H9 (cell line): ENCODE measurements at regions not wholly inside any gene's neighbourhood (a gene's known extent, or its start where the extent isn't known, plus 50 kb on each side); places are given as distances from the start of the nearest gene placed in this dataset.

Experiments
- DNase-seq: peaks from one replicate; pipeline ENCODE4 v3.0.0-alpha.2; 2017
- H2AFZ ChIP-seq: one replicate; pipeline ENCODE4 v1.6.1; 2013; ENCODE audit warnings: mild to moderate bottlenecking, low read length, control low read depth, moderate library complexity
- H2AK5ac ChIP-seq: 2 replicates; pipeline ENCODE4 v1.6.1; 2013; ENCODE audit warnings: low read length, control low read depth, mixed read lengths; ENCODE audit not compliant: insufficient read length
- H2BK120ac ChIP-seq: one replicate; pipeline ENCODE4 v1.6.1; 2013; ENCODE audit warnings: low read depth, mild to moderate bottlenecking, low read length, control low read depth, inconsistent platforms; ENCODE audit not compliant: poor library complexity, severe bottlenecking
- H2BK12ac ChIP-seq: 2 replicates; pipeline ENCODE4 v1.6.1; 2013; ENCODE audit warnings: low read length, control low read depth, mixed read lengths, low read depth; ENCODE audit not compliant: insufficient read length
- H2BK15ac ChIP-seq: 2 replicates; pipeline ENCODE4 v1.6.1; 2013; ENCODE audit warnings: low read depth, low read length, control low read depth
- H2BK20ac ChIP-seq: one replicate; pipeline ENCODE4 v1.6.1; 2013; ENCODE audit warnings: low read depth, mild to moderate bottlenecking, low read length, control low read depth, inconsistent platforms; ENCODE audit not compliant: poor library complexity, severe bottlenecking
- H2BK5ac ChIP-seq: 2 replicates; pipeline ENCODE4 v1.6.1; 2013; ENCODE audit warnings: low read length, control low read depth, mixed read lengths; ENCODE audit not compliant: insufficient read length
- H3K14ac ChIP-seq: 2 replicates; pipeline ENCODE4 v1.6.1; 2013; ENCODE audit warnings: low read length, control low read depth; ENCODE audit not compliant: insufficient read depth
- H3K18ac ChIP-seq: 2 replicates; pipeline ENCODE4 v1.6.1; 2013; ENCODE audit warnings: low read depth, mild to moderate bottlenecking, mixed read lengths, low read length, control low read depth; ENCODE audit not compliant: insufficient read length
- H3K23ac ChIP-seq: 2 replicates; pipeline ENCODE4 v1.6.1; 2013; ENCODE audit warnings: low read length, control low read depth, mixed read lengths, low read depth; ENCODE audit not compliant: insufficient read length
- H3K23me2 ChIP-seq: 2 replicates; pipeline ENCODE4 v1.6.1; 2013; ENCODE audit warnings: low read depth, mild to moderate bottlenecking, mixed read lengths, low read length, control low read depth; ENCODE audit not compliant: insufficient read length, poor library complexity, severe bottlenecking
- H3K27ac ChIP-seq: 2 replicates; pipeline ENCODE4 v1.5.1; 2013; ENCODE audit warnings: low read length, control low read depth, mixed read lengths, low read depth; ENCODE audit not compliant: insufficient read length
- H3K27me3 ChIP-seq: 2 replicates; pipeline ENCODE4 v1.6.1; 2013; ENCODE audit warnings: low read length, control low read depth, inconsistent platforms; ENCODE audit not compliant: insufficient read depth
- H3K4ac ChIP-seq: 2 replicates; pipeline ENCODE4 v1.6.1; 2013; ENCODE audit warnings: low read depth, mild to moderate bottlenecking, control low read depth, inconsistent platforms, low read length, moderate library complexity
- H3K4me1 ChIP-seq: 2 replicates; pipeline ENCODE4 v1.6.1; 2013; ENCODE audit warnings: low read length, control low read depth, inconsistent platforms; ENCODE audit not compliant: insufficient read depth
- H3K4me2 ChIP-seq: 2 replicates; pipeline ENCODE4 v1.6.1; 2013; ENCODE audit warnings: low read length, control low read depth, mixed read lengths; ENCODE audit not compliant: insufficient read length, insufficient read depth
- H3K56ac ChIP-seq: 2 replicates; pipeline ENCODE4 v1.6.1; 2013; ENCODE audit warnings: low read depth, mild to moderate bottlenecking, mixed read lengths, low read length, control low read depth; ENCODE audit not compliant: insufficient read length
- H3K79me1 ChIP-seq: 2 replicates; pipeline ENCODE4 v1.6.1; 2013; ENCODE audit warnings: low read depth, mild to moderate bottlenecking, moderate library complexity, low read length, control low read depth, inconsistent platforms; ENCODE audit not compliant: insufficient read depth, poor library complexity, severe bottlenecking
- H3K79me2 ChIP-seq: 2 replicates; pipeline ENCODE4 v1.6.1; 2013; ENCODE audit warnings: low read length, control low read depth, inconsistent platforms; ENCODE audit not compliant: insufficient read depth
- H3K9ac ChIP-seq: 2 replicates; pipeline ENCODE4 v1.6.1; 2013; ENCODE audit warnings: low read length, control low read depth, mixed read lengths; ENCODE audit not compliant: insufficient read length; ENCODE audit errors: extremely low read depth
- H3K9me3 ChIP-seq: one replicate; pipeline ENCODE4 v1.6.1; 2013; ENCODE audit warnings: low read depth, low read length, inconsistent platforms; ENCODE audit not compliant: control insufficient read depth
- H3T11ph ChIP-seq: one replicate; pipeline ENCODE4 v1.6.1; 2013; ENCODE audit warnings: mild to moderate bottlenecking, low read length, control low read depth, inconsistent platforms
- H4K20me1 ChIP-seq: one replicate; pipeline ENCODE4 v1.6.1; 2013; ENCODE audit not compliant: control insufficient read depth, insufficient read length, insufficient read depth
- H4K5ac ChIP-seq: 2 replicates; pipeline ENCODE4 v1.6.1; 2013; ENCODE audit warnings: low read depth, mild to moderate bottlenecking, mixed read lengths, low read length, control low read depth; ENCODE audit not compliant: insufficient read length
- H4K8ac ChIP-seq: replicated peaks from 2 replicates; pipeline ENCODE4 v1.6.1; 2013; ENCODE audit warnings: low read length, control low read depth, mixed read lengths, low read depth; ENCODE audit not compliant: insufficient read length
- H4K91ac ChIP-seq: 2 replicates; pipeline ENCODE4 v1.6.1; 2013; ENCODE audit warnings: low read depth, mild to moderate bottlenecking, moderate library complexity, mixed read lengths, low read length, control low read depth; ENCODE audit not compliant: insufficient read length
- H3K27ac Mint-ChIP-seq, 3 experiments: 2 replicates in 2 of 3; 3 replicates in 1 of 3; pipeline ENCODE4 v1.8.0; 2020 to 2021; ENCODE audit warnings: mixed read lengths in 3 of 3, mild to moderate bottlenecking in 1 of 3, moderate library complexity in 1 of 3
- H3K27me3 Mint-ChIP-seq: 2 replicates; pipeline ENCODE4 v1.8.0; 2021; ENCODE audit warnings: low read depth, mild to moderate bottlenecking, moderate library complexity, mixed read lengths
- H3K36me3 Mint-ChIP-seq, 3 experiments: 2 replicates in 2 of 3; 3 replicates in 1 of 3; pipeline ENCODE4 v1.8.0; 2020 to 2021; ENCODE audit warnings: low read depth in 3 of 3, mixed read lengths in 3 of 3; ENCODE audit not compliant: insufficient read depth in 1 of 3
- H3K4me1 Mint-ChIP-seq, 2 experiments: 2 replicates each; pipeline ENCODE4 v1.8.0; 2020; ENCODE audit warnings: mixed read lengths in 2 of 2
- H3K4me3 Mint-ChIP-seq, 2 experiments: 2 replicates in 1 of 2; 3 replicates in 1 of 2; pipeline ENCODE4 v1.8.0; 2020 to 2021; ENCODE audit warnings: mild to moderate bottlenecking in 2 of 2, mixed read lengths in 2 of 2, moderate library complexity in 1 of 2
- H3K9me3 Mint-ChIP-seq, 2 experiments: 2 replicates in 1 of 2; 3 replicates in 1 of 2; pipeline ENCODE4 v1.8.0; 2020; ENCODE audit warnings: mild to moderate bottlenecking in 2 of 2, mixed read lengths in 2 of 2, moderate library complexity in 1 of 2
- WGBS: extraction: QIAGEN DNeasy Blood & Tissue Kit; methylation state at CpG from one replicate; pipeline ENCODE4 v1.1.7; 2013; ENCODE audit warnings: missing lambda C conversion rate, low lambda C conversion rate, mixed read lengths; ENCODE audit not compliant: insufficient read length; ENCODE audit errors: extremely low coverage; 5-methylcytosine and 5-hydroxymethylcytosine counted together
- TF ChIP-seq, protein P1 (sequence below): fragments of 200-600 bp; sonication (generic); conservative IDR thresholded peaks from 3 replicates; pipeline ENCODE4 v1.8.0; 2021; ENCODE audit warnings: antibody characterized with exemption, mild to moderate bottlenecking

DNA sequence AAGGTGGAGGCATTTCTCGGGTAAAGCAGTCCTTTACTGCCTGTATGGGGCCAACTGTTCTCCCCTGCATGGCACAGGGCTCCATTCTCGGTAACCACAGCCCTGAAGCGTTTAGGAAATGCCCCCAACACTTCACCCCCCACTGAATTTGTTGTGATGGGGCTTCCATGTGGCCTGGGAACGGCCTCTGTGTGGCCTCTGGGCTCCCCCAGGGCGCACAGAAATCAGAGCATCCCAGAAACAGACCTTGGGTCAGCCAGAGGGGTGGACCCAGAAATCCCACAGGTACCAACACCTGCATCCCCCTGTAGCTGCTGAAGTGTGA lies 153.7 kb upstream of the VSTM2B start:
- DNase-seq, result peak; percentile 15
- Histone ChIP-seq H3K18ac (no peak overlapping the region), H2BK15ac (no peak overlapping the region), H3K27me3 (no peaks in the 10 kb centered on the region), H4K20me1 (no peaks in the 10 kb centered on the region), H3K9me3 (no peaks in the 10 kb centered on the region), H3K14ac (no peak overlapping the region), H2BK20ac (no peak overlapping the region), H4K5ac (no peak overlapping the region), H3K79me1 (no peaks in the 10 kb centered on the region), H3K4me1 (peaks cover 4% of the 10 kb centered on the region; the same call in 1 of the 2 replicates), H4K8ac (no peak overlapping the region), H3K23ac (no peak overlapping the region), H3K9ac (no peak overlapping the region), H3K79me2 (no peaks in the 10 kb centered on the region), H2BK5ac (no peak overlapping the region), H3K23me2 (no peaks in the 10 kb centered on the region), H3K27ac (no peak overlapping the region), H3T11ph (no peak overlapping the region), H2AK5ac (no peak overlapping the region), H4K91ac (no peak overlapping the region), H3K4ac (no peak overlapping the region), H2BK12ac (no peak overlapping the region), H2AFZ (no peak overlapping the region), H3K56ac (no peak overlapping the region), H2BK120ac (no peak overlapping the region), H3K4me2 (no peak overlapping the region)
- Mint-ChIP-seq H3K9me3 (no peaks in the 10 kb centered on the region), H3K27me3 (peaks cover 6% of the 10 kb centered on the region), H3K36me3 (no peaks in the 10 kb centered on the region), H3K27ac (no peak overlapping the region), H3K4me3 (no peak overlapping the region), H3K4me1 (peaks cover 17 to 25% of the 10 kb centered on the region in 2 experiments)
- WGBS, result no CpG with 5 or more reads among the region's 5 CpGs
- TF ChIP-seq, protein P1, sequence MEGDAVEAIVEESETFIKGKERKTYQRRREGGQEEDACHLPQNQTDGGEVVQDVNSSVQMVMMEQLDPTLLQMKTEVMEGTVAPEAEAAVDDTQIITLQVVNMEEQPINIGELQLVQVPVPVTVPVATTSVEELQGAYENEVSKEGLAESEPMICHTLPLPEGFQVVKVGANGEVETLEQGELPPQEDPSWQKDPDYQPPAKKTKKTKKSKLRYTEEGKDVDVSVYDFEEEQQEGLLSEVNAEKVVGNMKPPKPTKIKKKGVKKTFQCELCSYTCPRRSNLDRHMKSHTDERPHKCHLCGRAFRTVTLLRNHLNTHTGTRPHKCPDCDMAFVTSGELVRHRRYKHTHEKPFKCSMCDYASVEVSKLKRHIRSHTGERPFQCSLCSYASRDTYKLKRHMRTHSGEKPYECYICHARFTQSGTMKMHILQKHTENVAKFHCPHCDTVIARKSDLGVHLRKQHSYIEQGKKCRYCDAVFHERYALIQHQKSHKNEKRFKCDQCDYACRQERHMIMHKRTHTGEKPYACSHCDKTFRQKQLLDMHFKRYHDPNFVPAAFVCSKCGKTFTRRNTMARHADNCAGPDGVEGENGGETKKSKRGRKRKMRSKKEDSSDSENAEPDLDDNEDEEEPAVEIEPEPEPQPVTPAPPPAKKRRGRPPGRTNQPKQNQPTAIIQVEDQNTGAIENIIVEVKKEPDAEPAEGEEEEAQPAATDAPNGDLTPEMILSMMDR, result no peak
